ENCODE measurements at regions not wholly inside any gene's neighbourhood (a gene's known extent, or its start where the extent isn't known, plus 50 kb on each side); places are given as distances from the start of the nearest gene placed in this dataset.

GRCh38 chr2:234763002-234763873 lies 188.6 kb upstream of the SH3BP4 start:
- DNase-seq = no peak

- no peak for DNase-seq
These were observed 189.9 kb upstream of the SH3BP4 start for GRCh38 chr2:234761910-234762309.

- DNase-seq = no peak
These were observed 197.7 kb upstream of the SH3BP4 start for GRCh38 chr2:234754126-234754525.

- no peak for DNase-seq
These were observed 198.1 kb upstream of the SH3BP4 start for GRCh38 chr2:234753701-234754100.

- DNase-seq = no peak
These were observed 198.9 kb upstream of the SH3BP4 start for GRCh38 chr2:234752966-234753365.

- no peak for DNase-seq
These were observed 200.4 kb upstream of the SH3BP4 start for GRCh38 chr2:234751275-234751973.

- DNase-seq = no peak
These were observed 203.8 kb upstream of the SH3BP4 start for GRCh38 chr2:234747833-234748559.

GRCh38 chr2:234747032-234747431 lies 204.8 kb upstream of the SH3BP4 start:
- DNase-seq = no peak

- no peak for DNase-seq
These were observed 206.5 kb upstream of the SH3BP4 start for GRCh38 chr2:234745347-234745746.

GRCh38 chr2:234741976-234742375 lies 209.8 kb upstream of the SH3BP4 start:
- no peak for DNase-seq

GRCh38 chr2:234739061-234739460 lies 212.8 kb upstream of the SH3BP4 start:
- no peak for DNase-seq

GRCh38 chr2:234735829-234736228 lies 216.0 kb upstream of the SH3BP4 start:
- no peak for DNase-seq

- no peak for DNase-seq
These were observed 217.8 kb upstream of the SH3BP4 start for GRCh38 chr2:234733795-234734600.

GRCh38 chr2:234733093-234733489 lies 218.7 kb upstream of the SH3BP4 start:
- no peak for DNase-seq

GRCh38 chr2:234732404-234733092 lies 219.3 kb upstream of the SH3BP4 start:
- DNase-seq = no peak

GRCh38 chr2:234731236-234731635 lies 220.6 kb upstream of the SH3BP4 start:
- DNase-seq = no peak

- no peak for DNase-seq
These were observed 221.7 kb upstream of the SH3BP4 start for GRCh38 chr2:234730066-234730640.

GRCh38 chr2:234725528-234726264 lies 226.1 kb upstream of the SH3BP4 start:
- no peak for DNase-seq

- DNase-seq = no peak
These were observed 227.0 kb upstream of the SH3BP4 start for GRCh38 chr2:234724850-234725249.

- DNase-seq = no peak
These were observed 226.5 kb upstream of the ARL4C start for GRCh38 chr2:234723400-234723799.

GRCh38 chr2:234722176-234722575 lies 225.3 kb upstream of the ARL4C start:
- no peak for DNase-seq
